HT-29 (cell line): ENCODE measurements at regions not wholly inside any gene's neighbourhood (a gene's known extent, or its start where the extent isn't known, plus 50 kb on each side); places are given as distances from the start of the nearest gene placed in this dataset.
A peak's percentile ranks its signal among the peaks of the same experiment; 100 is the strongest.

Experiments used
- DNase-seq: peaks from one replicate; pipeline ENCODE4 v3.0.0-alpha.2; 2015; ENCODE audit warnings: low spot score

DNA sequence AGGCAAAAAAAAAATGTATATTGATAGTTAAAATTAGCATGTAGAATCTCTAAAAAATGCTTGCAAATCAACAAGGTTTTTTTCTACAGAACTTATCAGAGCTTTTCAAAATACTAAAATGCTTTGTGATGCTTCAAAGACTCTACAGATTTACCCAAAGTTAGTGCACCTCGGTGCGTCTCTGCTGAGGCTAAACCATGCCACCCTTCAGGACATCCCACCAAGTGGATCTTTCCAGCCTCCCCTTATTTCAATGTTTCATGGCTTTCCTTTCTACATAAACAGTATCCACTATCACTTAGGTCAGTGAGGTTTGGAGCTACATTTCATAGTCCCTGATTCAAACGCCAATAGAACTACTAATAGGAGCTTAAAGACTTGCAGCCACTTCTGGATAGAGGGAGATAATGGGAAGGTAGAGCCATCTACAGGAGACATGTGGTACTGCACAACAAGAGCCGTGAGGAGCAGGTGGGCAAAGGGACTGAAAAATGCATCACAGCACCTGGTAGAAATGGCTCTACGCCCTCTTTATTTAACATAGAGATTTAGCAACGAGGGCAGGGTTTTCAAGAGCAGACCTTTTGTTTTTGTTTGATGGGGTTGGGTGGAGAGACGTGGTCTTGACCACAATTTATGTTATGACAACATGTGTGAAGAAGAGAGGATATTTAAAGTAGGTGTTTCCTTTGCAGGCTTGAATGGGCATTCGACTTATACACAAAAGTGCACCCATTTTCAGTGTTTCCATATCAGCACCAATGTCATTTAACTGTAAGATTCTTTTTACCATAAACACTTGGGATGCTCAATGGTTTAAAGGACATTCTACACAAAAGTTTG lies 56.1 kb upstream of the SLC35G4 start:
- peak; percentile 84 for DNase-seq

- no peak for DNase-seq
Observed at GRCh38 chr18:11548916-11549551, 60.4 kb upstream of the SLC35G4 start.

GRCh38 chr18:11548396-11548795 lies 61.0 kb upstream of the SLC35G4 start:
- no peak for DNase-seq

DNA sequence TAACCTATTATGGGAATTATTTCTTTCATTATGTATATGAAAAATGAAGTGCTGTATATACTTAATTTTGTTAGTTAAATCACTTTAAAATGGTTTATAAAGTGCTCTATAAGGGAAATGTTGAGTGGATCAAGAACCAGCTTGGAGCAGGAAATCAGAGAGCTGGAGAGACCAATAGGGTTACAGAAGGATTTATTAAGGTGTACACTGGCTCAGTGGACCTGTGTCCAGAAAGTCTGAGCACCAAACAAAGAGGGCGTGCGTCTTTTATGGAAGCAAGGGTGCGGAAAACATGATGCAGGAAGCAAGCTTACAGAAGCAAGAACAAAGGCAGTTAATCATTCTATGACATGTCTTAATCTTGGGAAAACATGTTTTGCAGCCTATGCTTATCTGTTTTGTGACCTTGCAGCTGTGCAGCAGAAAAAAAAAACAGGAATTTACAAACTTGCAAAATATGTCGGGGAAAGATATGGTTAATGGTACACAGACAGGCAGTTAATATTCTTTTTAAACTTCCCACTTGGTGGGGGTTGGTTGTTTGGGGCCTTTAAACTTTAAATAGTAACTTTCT lies 65.2 kb upstream of the SLC35G4 start:
- DNase-seq = no peak

- DNase-seq = no peak
Observed at GRCh38 chr18:11541179-11541578, 68.2 kb upstream of the SLC35G4 start.

DNA sequence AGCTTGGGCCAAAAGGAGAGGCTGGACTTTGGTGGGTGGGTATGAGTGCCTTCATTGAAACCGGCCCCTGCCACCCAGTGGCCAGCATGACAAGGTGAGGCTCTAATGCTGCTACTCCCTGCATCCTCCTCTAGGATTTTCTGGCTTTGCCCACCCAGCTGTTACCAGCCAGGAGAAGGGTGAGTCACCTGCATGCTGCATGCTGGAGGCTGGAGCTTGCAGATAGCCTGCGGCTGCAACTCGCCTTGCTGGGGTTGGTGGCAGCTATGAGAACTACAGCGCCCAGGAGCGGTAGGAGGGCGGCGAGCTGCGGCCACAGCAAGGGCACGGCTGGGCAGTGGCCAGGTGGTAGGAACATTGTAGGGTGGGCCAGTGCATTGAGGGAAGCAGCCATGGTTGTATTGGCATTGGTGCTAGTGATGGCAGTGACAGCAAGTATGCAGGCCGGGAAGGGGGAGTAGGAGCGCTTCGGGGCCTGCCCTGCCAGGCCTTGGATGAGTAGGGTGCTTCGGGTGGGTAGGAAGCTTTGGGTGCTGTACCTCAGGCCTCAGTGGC lies 75.4 kb upstream of the SLC35G4 start:
- DNase-seq = no peak

DNA sequence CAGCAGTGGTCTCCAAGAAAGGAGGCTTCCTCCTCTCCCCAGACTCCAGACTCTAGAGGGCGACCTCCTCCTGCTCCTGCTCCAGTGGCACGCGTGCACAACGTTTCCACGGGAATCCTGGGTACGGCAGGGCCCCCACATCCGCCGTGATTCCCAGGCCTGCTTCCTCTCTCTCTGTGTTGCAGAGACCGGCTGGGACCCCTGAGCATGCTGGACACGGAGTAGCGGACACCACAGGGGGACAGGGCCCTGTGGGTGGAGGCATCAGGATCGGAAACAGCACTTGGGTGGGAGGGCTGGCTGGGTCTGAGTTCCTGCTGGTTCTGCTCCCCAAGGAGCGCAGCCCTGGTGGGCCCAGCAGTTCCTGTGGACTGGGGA lies 75.9 kb upstream of the SLC35G4 start:
- no peak for DNase-seq

DNA sequence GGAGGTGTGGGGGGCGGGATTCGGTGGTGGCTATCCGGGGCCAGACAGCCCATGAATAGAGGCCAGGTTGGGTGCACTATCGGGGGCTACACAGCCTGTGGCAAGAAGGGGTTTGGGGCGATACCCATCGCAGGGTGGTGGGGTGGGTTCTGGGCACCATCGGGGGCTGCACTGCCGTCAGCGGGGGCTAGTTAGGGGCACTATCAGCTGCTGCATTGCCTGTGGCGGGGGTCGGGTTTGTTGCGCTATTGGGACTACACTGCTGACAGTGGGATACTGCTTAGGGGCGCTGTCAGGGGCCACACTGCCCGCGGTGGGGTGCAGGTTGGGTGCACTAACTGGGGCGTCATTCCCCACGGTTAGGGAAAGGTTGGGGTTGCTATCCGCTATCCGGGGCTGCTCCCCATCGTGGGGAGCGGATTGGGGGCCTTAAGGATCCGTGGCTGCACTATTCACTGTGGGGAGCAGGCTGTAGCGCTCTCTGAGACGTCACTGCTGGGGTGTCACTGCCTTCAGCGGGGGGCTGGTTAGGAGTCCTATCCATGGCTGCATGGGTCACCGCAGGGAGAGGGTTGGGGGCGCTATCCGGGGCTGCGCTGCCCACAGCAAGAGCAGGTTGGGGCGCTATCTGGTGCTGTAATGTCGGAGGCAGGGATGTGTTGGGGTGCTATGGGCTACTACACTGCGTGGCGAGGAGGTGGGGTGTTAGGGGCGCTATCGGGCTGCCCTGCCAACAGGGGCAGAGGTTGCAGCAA lies 76.5 kb upstream of the SLC35G4 start:
- DNase-seq = no peak

DNA sequence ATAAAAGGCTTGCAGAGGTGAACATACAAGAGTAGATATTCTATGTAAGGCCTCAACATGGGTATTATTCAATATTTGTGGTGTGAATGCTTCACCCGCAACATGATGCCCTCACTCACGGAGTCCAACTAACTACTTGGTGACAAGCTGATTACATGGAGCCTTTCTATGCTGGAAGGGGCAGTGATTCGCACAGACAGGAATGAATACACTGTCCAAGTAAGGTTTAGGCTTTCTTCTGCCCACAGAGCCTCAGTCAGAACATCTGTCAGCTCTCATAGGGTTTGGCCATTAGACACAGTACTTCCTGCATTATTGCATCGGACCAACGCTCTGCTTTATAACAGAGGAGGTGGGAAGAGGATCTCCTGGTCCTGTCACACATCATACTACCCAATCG lies 80.3 kb upstream of the SLC35G4 start:
- DNase-seq = no peak

DNA sequence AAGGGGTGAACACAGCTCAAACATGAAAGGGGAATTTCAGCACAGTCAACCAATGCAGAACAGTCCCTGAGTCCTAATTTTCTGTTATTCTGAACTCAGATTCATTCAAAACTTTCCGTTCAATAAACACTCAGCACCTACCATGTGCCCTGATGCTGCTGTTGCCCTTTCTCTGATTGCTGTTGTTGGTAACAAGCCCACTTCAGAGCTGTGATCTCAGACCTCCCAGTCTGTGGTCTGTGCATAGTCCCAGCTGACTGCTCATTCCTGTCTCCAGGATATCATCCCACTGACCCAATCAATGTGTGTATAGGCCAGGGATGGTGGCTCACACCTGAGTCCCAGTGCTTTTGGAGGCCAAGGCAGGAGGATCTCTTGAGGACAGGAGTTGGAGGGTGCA lies 82.7 kb upstream of the SLC35G4 start:
- no peak for DNase-seq

DNA sequence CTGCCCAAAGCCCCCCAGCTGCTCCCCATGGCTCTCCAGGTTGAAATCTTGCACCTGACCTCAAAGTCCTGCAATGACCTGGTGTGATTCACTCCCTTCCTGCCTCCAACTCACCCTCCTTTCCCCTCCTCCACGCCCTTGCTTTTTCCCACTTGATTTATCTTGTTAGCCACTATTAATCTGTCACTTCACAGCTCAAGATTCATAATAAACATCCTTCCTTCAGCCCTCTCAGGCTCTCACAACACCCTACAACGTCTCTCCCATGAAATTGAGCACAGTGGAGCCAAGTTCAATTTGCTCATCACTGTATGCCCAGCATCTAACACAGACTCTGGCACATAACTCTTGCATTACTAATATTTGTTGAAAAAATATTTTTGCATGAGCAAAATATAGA lies 85.6 kb upstream of the SLC35G4 start:
- DNase-seq = no peak

DNA sequence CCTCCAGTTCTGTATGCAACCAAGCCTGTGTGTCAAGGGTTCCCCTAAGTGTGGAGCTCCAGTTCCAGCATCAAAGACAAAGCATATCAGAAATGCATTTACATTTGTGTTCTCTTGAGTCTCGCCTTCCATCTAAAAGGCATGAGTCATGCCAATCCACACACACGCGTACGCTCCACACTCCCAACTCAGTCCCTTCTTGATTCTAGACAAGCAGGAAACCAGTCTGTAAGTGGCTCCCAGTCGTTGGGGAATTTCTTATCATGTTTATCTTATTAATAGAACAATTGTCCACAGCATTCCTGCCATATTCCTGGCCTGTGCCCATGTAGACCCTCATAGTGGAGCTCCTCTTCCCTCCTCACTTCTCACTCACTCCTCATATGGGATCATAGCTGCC lies 86.4 kb upstream of the SLC35G4 start:
- DNase-seq = no peak

DNA sequence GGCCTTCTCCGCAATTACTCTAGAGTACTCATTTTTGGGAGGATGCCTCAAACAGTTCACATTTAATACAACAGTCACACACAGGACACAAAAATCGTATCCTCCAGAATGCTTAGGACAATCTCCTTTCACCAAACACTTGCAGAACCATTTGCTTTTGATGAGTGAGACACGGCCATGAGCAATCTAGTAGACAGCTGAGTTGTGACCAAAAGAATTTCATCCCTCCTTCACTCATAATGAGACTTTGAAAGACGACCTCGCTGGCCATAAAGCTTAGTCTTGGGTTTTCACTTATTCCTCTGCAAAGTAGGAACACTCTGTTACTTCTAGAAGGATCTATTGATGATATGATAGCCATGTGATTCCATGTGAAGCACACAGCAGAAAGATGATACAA lies 87.5 kb upstream of the SLC35G4 start:
- DNase-seq = no peak

DNA sequence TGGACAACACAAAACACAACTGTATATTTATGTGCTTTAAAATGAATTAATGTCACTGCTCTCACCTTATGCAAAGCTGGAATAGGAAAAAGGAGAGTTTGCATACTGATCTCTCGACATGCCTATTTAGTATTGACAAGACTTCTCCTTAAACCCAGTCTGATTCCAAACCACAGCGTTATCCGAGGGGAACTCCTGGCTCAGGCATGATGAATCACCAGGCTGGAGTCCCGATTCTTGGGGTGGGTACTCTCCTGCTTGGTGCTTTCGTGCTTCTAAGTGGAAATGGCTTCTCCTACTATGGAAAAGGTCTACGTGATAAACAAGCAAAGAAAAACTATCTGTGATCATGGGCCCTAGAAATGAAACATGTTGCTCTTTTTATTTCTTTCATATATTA lies 88.9 kb upstream of the SLC35G4 start:
- DNase-seq = no peak

DNA sequence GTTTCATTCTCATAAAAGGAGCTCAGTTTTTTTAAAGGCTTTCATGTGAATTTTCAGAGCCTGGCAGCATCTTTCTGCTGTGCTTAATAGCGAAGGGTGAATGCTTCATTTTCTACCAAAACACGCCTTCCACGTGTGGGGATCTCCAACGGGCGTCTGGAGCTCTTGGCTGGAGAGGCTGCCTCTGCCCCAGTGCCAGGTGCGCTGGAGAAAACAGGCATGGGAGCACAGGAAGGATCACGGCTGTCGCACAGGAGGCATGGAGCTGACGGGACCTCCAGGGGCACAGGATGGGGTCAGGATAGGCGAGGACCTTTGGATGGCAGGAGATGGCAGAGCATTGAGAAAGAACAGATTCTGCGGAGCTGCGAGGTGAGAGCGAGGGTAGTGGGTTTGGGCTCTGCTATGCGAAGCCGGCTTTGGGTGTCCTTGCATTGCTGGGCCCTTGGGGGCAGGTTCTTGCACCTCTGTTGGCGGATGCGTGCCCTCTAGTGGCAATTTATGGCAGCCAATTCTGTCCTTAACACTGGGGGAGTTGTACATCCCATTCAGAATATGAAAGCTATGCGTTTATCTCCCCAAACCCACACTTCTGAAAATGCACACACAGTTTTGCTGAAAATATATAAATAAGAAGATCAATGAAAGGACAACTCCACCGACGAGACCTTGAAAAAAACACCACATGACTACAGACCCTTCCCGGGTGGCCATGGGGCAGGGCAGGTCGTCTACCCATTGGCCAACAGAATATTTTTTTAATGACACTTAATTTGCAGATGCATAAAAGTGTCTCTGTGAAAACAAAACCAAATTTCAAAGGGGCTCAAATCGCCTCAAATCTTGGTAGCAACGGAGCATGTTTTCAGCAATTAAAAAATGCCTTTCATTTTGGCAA lies 90.4 kb upstream of the SLC35G4 start:
- peak; percentile 75 for DNase-seq

DNA sequence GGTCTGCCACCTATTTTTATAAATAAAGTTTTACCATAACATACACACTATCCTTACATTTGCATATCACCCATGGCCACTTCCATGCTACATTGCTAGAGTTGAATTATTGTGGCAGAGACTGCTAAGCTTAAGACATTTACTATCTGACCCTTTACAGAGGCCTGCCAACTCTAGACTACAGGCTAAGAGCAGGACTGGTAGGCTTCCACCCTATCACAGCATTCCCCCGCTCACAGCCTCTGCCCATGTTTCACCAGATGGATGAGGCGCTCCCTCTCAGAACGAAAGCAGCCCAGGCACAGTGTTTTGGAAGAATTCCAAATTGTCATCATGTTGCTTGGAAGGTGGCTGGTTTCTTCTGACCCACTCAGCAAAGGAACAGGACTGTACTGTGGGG lies 91.7 kb upstream of the SLC35G4 start:
- DNase-seq = no peak

- DNase-seq = no peak
Observed at GRCh38 chr18:11516751-11517503, 92.5 kb upstream of the SLC35G4 start.

DNA sequence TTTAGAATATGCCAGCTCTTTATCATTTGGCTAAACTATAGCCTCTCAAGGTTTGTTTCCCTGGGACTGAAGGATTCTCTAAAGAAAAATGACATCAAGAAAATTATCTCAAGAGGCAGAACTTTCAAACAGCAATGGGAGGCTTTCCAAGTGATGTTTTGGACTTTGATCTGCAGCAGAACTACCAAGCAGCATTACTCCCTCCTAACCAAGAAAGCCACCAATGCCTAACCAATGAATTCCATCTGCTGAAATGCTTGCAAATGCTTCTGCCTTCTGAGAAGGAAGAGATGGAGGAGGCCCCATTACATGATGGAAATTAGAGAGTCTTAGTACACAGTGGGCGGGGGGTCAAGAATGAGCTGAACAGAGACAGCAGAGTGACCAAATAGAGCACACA lies 95.1 kb upstream of the SLC35G4 start:
- no peak for DNase-seq

DNA sequence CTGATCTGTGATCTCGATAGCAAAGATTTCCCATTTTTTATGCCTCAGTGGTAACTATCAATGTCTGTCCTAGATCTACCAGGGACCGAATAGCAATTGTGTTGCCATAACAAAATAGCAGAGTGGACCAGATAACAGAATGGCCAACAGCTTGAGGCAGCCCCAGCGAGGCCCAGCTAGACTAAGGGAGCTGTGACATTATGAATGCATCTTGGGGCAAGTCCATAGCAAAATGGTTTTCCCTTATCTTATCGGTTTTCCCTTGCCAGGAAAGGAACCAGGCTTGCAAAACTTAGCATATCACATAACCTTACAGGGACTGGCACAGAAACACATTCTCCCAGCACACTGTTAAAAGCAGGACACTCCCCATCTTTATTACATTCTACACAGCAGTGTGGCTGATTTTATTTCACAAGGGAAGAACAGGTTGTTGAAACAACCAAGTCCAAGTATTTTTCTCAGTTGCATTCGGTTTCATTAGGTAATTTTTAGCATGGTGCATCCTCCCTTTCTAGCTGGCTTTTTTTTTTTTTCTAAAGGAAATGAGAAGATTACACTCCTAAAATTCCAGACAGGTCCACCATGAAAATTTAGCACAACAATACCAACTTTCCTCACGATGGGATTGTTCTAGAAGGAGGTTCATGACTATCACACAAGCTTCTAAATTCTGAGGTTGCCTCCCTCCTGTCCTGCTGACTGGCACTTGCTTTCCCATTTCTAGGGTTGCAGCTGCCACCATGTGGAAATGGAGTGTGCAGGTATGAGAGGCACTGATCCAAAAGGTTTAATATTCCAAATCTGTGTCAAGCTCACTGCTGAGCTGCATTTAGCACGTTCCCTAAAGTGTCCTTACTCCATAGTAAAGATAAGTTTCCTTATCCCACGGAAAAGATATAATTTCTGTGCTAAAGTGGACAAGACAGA lies 97.0 kb upstream of the SLC35G4 start:
- peak; percentile 23 for DNase-seq
